HG03521 (cell line): ENCODE measurements at regions not wholly inside any gene's neighbourhood (a gene's known extent, or its start where the extent isn't known, plus 50 kb on each side); places are given as distances from the start of the nearest gene placed in this dataset.

Experiments
- ATAC-seq: cut with Tn5 transposase; IDR thresholded peaks from one replicate; pipeline ENCODE4 v1.9.1; 2021; ENCODE audit warnings: mild to moderate bottlenecking, moderate library complexity; ENCODE audit not compliant: unreplicated experiment

DNA sequence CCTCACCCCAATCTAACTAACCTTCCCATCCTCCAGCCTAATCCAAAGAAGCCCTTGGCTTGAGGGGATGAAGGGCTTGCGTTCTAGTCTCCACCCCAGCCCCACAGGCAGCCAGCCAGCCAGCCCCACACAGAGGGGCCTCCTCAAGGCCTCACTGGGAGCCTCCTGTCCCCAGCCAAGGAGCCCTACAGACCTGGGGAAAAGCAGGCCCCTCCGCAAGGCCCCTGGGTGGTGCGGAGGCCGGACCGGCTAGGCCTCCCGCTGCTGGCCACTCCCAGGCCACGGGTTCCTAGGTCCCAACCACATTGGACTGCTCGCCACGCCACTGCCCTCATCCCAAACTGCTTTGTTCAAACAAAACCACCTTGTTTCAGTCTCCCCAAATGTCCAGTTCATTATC is 78.0 kb downstream of the ZIC5 start:
- no peak for ATAC-seq

DNA sequence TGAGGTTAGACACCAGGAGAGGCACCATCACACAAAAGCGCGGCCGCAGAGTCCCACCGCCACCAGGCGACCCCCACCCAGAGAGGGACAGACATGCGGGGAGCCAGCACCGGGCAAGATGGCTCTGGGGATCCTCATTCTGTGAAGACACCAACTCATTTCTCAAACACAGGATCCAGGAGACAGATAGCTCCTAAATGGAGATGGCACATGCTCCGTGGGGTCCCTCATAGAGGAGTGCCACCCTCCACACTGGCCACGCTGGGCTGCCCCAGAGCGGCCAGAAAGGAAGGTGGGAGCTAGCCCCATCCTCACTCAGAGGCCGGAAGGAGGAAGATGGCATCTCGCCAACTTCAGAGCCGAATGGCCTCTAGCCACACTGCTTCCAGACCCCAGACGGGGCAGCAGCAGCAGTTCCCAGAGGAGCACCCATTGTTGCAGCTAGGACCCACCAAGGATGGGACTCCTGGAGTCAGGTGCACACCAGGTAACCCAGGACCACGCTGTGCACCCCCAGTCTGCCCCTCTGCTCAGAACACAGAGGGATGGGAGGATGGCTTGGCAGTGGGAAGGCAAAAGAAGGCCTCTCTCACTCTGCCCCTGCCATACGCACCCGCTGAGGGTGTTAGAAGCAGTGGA is 78.6 kb downstream of the ZIC5 start:
- ATAC-seq = no peak

DNA sequence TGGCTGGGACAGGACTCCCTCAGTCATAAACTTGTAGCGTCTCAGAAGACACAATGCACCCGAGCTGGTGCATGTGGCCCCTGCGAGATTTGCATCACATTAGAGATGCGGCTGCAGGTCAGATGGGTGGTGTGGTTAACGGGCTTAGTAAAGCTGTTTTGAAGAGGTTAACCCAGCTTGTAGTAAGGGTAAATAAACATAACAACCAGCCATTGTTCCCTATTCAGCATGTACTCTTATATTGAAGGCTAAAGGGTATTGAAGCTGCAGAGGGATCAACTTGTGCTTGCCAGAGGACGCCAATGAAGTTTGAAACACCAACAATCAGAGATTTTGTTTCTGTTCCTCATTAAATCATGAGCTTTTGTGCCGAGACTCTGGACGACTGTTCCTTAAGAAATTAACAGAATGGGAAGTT is 79.4 kb downstream of the ZIC5 start:
- ATAC-seq = no peak

DNA sequence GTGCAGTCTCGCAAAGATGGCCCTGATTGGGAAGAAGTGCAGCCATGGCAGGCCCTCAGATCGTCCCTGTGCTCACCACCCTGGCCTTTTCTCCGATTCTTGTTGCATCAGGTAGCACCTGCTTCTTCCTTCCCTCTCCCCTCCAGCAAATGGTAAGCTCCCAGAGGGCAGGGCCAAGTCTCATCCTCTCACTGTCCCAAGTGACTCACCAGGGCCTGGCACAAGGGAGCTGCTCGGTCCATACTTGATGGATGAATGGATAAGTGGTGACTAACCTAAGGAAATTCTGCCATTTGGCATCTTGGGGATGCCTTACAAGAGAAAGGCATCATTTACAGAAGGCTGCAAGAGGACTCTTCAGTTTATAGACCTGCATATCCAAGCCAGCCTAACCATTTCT is 84.9 kb downstream of the ZIC5 start:
- ATAC-seq = no peak

DNA sequence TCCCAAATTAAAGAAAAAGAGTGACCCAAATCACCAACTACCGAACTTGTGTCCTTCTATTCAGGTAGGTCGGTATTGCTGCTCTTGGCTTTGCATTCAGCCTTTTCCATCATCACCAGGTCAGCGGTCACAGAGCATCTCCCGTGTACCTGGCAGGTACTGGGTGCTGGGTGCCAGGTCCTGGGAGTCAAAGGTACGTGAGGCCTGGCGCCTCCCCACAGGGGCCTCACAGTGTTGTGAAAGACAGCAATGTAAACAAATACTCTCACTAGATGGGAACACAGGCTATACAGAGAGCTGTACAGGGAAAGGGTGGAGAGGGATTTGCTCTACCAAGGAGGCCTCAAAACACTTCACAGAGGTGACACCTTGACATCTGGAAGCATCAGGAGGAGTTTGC is 86.7 kb downstream of the ZIC5 start:
- ATAC-seq = no peak

DNA sequence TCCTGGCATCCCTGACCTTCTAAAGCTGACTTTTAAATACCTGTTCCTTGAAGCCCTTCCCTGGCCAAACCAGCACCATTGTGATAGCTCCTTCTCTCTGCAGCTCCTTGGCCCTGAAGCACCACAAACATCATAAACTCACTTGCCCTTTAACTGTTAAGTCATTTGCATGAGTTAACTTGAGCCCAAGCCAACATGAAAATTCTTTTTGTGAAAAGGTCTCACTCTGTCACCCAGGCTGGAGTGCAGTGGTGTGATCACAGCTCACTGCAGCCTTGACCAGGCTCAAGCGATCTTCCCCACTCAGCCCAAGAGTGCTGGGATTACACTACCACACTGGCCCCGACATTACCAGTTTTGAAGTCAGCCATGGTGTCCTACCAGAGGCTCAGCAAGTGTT is 87.8 kb downstream of the ZIC5 start:
- ATAC-seq = no peak

DNA sequence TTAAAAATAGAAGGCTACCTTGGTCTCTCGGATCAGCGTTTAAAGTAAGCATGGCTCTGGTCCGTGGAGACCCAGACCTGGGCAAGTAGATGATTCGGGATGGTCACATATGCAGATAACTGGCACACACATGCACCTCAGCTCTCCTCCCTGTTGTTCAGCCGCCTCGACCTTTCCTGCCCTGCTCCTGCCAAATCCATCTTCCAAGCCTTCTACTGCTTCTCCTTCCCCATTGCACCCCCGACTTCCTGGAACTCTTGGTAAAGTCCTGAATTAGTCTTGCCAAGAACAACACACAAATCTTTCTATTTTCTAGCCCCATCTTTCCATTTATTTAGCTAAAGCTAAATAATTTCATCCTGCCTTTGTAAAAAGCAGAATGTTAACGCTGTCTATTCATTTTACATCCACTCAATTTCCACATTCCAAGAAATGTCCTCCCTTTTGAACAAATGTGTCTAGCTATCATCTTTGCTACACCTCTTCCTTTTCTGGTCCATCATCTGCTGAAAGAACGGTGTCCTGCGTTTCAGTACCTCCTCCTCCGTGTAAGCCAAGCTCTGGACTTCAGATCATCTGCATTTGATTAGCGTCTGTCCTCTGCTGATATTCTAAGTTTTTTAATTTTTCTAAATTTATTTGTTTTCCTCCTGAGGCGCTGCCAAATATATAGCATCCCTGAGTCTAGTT is 92.5 kb downstream of the ZIC5 start:
- no peak for ATAC-seq

DNA sequence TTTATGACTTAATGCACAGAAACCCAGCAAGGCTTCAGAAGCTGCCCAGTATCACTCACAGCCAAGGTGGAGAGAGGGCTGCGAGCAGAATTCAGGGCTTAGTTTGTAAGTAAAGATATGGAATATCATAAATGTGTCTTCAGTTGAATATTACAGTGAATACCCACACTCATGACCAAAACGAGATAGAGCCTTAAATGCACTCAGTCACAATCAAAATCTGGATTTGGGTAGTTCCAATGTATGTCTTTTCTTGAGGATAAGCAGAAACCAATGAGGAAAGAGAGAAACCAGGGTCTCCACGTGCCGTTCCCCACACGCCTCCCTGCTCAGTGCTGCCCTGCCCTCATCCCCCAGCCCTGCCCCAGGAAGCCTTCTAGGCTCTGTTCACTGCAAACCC is 94.9 kb downstream of the ZIC5 start:
- no peak for ATAC-seq

DNA sequence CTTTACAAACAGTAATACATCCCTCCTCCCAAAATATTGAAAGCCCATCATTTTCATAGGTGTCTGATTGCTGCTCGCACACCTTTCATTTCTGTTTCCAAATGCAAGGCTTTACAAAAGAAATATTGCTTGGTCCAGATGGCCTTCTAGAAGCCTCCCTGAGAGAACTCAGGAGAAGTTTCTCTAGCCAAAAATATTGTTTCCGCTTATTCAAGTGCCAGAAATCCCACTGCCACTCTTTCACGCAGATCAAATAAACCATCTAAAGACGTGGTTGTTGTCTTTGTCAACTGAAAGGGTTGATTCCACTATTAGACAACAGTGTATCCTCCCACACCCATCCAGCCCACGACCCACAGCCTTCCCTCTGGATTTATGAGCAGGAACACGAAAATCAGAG is 96.2 kb downstream of the ZIC5 start:
- no peak for ATAC-seq

DNA sequence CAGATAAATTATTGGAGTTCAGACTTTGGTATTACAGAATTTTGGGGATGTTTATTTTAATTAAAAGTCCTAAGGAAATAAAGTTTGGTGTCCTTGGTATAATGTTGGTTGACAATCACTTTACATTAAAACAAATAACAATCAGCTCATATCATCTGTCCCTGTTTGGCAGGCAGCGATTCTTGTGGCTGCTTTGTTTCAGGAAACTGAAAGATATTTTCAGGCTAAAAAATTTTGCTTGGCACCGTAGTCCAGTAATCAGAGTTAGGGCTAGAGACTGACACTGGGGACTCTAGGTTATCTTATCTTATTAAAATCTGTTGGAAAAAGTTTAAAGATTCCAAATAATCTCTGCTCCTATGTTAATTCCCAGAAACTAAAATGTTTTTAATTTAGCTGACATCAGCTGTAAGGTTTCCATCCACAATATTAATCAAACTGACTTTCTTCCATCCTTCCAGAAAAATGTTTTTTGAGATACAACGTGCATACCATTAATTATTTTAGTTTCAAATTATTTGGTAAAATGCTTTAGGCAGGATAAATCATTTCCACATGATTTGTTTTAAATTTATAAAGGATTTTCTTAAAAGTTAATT is 97.6 kb downstream of the ZIC5 start:
- ATAC-seq = no peak

DNA sequence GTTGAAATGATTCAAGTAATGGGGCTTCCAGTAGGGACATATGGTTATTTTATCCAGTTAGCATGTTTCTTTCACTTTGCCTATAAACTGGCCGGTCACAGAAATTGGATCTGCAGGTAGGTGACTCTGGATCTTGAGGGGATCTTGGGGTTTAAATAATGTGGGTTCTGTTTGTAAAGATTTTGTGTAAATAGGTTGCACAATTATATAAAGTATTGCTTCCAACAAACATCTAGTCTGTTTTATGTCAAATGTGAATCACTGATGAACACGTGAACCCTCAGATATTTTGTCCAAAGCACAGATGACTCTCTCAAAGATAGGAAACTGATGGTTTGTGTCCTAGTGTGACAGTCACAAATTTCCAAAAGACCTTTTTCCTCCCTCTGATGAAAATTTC is 98.4 kb downstream of the ZIC5 start:
- no peak for ATAC-seq

DNA sequence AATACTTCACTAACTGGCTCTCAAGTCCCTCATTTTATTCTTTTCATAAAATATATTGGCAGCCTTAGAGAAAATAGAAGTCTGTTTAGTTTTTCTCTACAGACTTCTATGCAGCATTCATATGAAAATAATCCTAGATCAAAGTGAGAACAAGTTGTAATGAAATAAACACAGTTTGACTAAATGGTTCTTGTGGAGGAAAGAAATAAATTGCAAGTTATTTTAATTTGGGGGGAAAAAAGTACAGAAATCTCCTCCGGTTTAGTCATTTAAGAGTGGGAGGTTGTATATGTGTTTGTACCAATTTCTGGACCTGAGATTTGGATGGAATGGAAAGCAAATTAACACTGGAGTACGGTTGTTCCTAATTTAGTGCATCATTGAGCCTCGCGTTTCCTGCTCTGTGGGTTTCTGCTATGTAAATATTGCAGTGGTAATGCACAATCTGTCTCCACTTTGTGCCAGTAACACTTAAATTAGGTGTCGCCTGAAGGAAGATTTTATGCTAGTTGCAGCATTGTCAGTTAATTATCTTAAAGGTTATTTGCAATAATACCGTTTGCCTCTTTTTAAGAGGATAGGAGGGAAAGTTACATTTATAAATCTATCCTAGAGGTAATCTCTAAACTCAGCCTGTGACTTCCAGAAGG is 100.2 kb downstream of the ZIC5 start:
- no peak for ATAC-seq

DNA sequence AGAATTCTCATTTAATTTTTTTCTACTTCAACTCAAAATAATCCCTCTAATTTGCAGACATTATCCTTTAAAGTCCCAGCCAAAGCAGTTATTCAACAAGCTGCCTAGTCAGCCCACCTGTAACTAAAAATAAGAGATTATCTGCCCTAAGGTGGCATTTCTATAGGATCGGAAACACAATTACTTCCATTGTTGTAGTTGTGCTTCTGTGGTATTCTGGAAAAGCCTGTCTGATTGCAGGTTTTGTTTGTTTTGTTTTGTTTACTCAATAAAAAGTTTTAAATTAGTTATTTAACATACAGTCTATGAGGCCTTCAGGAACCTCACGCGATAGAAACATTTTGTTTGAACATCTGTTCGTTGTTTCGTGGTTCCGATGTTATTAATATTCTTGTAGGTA is 101.0 kb downstream of the ZIC5 start:
- ATAC-seq = no peak

DNA sequence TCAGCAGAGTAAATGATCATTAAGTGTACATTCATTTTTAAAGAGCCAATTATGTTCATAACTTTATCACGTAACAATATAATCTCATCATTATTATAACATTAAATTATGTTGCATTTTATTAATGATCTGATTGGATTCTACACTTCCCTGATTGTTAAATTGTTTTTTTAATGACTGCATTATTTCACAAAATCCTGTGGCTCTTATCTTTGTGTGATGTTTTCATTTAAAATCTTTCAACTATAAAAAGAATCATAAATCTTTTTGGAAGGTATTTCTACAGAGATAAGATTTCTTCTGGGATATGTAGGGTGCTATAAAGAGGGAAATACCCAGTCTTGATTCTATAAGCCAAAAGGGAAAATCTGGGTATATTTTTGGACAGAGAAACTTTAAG is 101.7 kb downstream of the ZIC5 start:
- ATAC-seq = no peak

DNA sequence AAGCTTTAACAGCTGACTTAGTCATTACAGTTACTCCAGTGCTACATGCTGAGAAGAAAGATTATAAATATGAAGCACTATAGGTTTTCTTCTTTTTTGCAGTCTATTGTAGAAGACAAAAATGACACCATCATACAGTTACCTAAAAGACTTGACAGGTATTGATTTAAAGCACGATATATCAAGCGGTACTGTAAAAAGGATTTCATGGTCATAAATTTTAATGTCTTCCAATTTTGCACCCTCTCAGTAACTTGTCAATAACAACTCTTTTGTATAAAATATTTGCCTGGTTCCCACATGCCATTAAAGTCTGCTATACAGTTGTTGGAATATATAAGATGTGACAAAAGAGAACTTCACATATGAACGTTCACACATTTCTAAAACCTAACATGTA is 102.8 kb downstream of the ZIC5 start:
- no peak for ATAC-seq

DNA sequence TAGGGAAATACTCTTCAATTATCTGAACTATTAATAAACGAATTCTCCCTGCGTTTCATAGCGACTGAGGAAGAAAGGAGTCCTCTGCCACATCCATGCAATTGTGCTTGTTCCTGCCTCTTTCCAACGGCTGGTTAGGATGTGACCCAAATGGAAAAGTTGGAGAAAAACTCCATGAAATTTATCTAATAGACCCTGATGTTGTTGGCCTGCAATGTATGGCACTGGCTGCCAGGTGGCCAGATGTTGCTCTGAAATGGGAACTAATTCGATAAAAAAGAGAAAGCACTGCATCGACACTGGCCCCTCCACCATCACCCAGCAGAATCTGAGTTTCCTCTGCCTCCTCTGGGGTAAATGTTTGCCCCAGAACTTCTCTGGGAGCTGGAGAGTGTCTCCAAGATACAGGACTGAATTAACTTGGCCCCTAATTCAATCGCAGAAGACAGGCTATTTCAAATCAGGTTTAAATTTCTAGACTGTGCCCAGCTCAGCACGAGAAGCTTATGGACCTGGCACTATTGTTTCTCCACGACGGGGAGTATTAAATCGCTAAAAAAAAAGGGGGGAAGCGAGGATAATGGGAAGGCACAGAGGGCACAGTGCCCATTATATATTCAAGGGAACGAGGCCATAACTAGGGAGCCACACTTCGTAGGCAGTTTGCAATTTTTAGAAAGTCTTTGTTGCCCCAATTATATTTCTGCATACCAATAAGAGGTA is 103.9 kb downstream of the ZIC5 start:
- no peak for ATAC-seq

DNA sequence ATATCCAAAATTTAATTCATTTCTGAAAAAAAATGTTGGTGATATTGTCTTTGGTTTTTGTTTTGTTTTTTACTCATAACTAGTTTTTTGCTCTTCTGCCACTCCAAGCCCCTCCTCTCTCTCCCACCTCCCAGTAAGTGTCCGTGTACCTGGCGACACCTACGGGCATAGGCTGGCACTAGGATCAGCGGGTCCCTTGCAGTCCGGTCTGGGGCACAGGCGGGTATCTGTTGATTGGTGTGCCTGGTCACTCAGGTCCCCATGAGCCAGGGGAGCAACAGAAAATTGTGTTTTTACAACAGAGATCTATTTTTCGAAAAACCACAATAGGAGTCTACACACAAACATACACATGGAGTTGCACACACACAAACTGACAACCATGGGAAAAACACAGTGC is 104.8 kb downstream of the ZIC5 start:
- ATAC-seq = no peak

DNA sequence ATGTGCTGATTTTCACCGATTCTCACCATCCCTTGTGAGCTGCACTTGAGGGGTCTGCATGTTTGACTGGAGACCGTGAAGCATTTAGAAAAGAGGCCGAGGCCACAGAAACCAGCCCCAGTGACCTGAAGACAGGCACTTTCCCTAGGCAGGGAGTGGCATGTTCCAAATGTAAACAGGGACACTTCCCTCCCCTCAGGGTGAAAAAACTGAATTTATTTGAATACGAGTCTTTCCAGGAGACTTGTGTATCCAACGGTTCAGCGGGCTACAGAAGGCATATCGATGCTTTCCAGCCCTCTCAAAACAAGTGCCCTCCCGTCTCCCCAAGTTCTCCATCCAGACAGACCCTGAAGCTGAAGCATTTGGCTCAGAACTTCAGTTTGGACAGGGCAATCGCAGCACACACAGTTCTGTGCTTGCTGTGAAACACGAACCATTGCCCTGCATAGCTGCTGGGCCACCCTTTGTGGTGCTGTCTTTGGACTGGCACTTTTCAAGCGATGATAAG is 106.1 kb downstream of the ZIC5 start:
- no peak for ATAC-seq

DNA sequence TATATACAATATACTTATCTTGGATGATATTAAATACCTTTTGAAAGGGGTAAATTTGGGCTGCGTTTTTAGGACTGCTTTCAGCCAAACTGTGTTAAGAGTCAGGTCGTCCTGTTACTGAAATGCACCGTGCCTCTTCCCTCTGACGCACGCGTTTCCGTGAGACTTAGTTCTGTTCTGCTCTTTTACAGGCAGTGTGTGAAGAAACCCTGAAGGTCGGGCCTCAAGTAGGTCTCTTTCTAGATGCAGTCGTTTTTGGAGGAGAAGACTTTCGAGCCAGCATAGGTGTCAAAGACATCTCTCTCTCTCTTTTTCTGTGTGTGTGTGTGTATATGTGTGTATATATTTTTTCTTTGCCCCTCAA is 107.0 kb downstream of the ZIC5 start:
- no peak for ATAC-seq

DNA sequence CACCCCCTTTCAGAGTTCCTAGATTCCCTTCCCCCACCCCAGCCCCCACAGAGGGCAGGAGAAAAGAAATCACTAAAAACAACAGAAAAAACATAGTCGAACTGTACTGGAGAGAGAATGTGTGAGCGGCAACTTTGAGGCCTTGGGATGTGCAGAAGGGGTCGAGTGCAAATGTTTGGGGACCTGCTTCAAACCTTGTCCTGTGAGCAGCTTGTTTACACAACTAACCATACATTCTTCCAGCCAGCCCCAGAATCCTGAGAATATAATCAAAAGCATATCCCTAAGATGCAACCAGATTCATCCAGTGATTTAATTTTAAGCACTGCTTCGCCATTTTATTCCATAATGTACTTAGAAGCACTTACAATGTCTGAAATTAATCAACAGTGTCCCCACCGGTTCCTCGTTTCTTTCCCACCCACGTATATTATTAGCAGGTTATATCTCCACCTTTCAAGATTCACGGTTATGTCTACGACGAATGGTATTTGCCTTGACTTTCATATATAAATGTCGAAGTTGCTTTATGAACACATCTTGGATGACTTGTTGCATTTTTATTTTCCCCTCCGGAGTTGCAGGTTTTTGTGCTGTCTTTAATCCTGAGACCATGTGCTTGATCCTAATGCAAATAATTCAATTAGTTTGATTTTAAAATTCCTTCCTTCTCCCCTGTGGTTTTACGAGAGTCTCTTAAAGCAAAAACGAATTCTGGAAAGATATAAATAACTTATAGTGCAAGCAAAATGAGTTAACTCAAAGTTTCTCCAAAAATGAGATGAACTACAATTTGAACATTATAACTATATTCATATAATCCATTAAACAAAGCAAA is 107.6 kb downstream of the ZIC5 start:
- ATAC-seq = no peak
